ENCODE measurements at regions not wholly inside any gene's neighbourhood (a gene's known extent, or its start where the extent isn't known, plus 50 kb on each side); places are given as distances from the start of the nearest gene placed in this dataset.

- TF ChIP-seq CTCF (conservative IDR thresholded peaks at IDR 0.05), result no peak
- no peak for TF ChIP-seq ZFX (IDR thresholded peaks at IDR 0.05)
Observed at GRCh38 chr15:98560338-98560737, 88.0 kb upstream of the IGF1R start.
